ENCODE measurements at regions not wholly inside any gene's neighbourhood (a gene's known extent, or its start where the extent isn't known, plus 50 kb on each side); places are given as distances from the start of the nearest gene placed in this dataset.

DNA sequence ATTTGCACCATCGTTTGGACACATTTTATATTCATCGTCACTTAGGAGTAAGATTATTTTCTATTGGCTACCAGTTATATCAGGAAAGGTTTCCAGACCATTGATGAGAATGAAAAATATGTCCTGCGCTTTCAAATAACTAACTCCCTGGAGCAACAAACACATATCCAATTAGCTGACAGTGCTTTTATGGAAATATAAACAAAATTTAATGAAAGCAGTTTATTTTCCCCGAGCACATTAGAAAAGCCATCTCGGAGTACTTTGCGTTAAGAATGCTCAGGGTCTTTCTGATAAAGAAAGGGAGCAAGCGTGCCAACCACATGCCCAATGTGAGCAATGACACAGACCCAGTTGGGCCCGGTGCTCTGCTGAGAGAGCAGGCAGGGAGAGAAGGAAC lies 85.1 kb upstream of the ZPBP start:
- no peak overlapping the region for H3K4me3 ChIP-seq (ENCODE audit: low read length)
- H3K27me3 ChIP-seq (ENCODE audit: control insufficient read depth, insufficient read depth, low read length): no peaks in the 10 kb centered on the region
- no peak for DNase-seq (ENCODE audit: low read depth, low spot score)
- H3K36me3 ChIP-seq (ENCODE audit: control insufficient read depth, insufficient read depth, low read length): no peaks in the 10 kb centered on the region
- no peaks in the 10 kb centered on the region for H3K9me3 ChIP-seq (ENCODE audit: control insufficient read depth, insufficient read depth, low read length)
- no peak overlapping the region for H3K27ac ChIP-seq (ENCODE audit: low read length)
- no CpG with 5 or more reads among the region's 8 CpGs for WGBS (ENCODE audit: insufficient coverage, insufficient read length)
- H3K4me1 ChIP-seq (ENCODE audit: control insufficient read depth, insufficient read depth, low read length): peaks cover 2% of the 10 kb centered on the region; the same call in 1 of the 2 replicates

GRCh38 chr7:50174948-50175347 lies 81.9 kb upstream of the ZPBP start:
- no CpG with 5 or more reads among the region's 1 CpG for WGBS (ENCODE audit: insufficient coverage, insufficient read length)
- H3K27me3 ChIP-seq (ENCODE audit: control insufficient read depth, insufficient read depth, low read length): no peaks in the 10 kb centered on the region

GRCh38 chr7:50166997-50167965 lies 74.2 kb upstream of the ZPBP start:
- no peaks in the 10 kb centered on the region; the same call in 1 of the 2 replicates for H3K9me3 ChIP-seq (ENCODE audit: control insufficient read depth, insufficient read depth, low read length)
- H3K4me3 ChIP-seq (ENCODE audit: low read length): no peak overlapping the region
- H3K4me1 ChIP-seq (ENCODE audit: control insufficient read depth, insufficient read depth, low read length): peaks cover 3% of the 10 kb centered on the region
- H3K27ac ChIP-seq (ENCODE audit: low read length): no peak overlapping the region
- no peaks in the 10 kb centered on the region for H3K36me3 ChIP-seq (ENCODE audit: control insufficient read depth, insufficient read depth, low read length)
- DNase-seq (ENCODE audit: low read depth, low spot score): no peak
- no CpG with 5 or more reads among the region's 13 CpGs for WGBS (ENCODE audit: insufficient coverage, insufficient read length)
- no peaks in the 10 kb centered on the region for H3K27me3 ChIP-seq (ENCODE audit: control insufficient read depth, insufficient read depth, low read length)

More at GRCh38 chr7:50174948-50175347, 81.9 kb upstream of the ZPBP start:
- Histone ChIP-seq H3K9me3 (ENCODE audit: control insufficient read depth, insufficient read depth, low read length) (no peaks in the 10 kb centered on the region), H3K27ac (ENCODE audit: low read length) (no peak overlapping the region), H3K36me3 (ENCODE audit: control insufficient read depth, insufficient read depth, low read length) (no peaks in the 10 kb centered on the region), H3K4me1 (ENCODE audit: control insufficient read depth, insufficient read depth, low read length) (no peaks in the 10 kb centered on the region), H3K4me3 (ENCODE audit: low read length) (no peak overlapping the region)
- DNase-seq (ENCODE audit: low read depth, low spot score): no peak

DNA sequence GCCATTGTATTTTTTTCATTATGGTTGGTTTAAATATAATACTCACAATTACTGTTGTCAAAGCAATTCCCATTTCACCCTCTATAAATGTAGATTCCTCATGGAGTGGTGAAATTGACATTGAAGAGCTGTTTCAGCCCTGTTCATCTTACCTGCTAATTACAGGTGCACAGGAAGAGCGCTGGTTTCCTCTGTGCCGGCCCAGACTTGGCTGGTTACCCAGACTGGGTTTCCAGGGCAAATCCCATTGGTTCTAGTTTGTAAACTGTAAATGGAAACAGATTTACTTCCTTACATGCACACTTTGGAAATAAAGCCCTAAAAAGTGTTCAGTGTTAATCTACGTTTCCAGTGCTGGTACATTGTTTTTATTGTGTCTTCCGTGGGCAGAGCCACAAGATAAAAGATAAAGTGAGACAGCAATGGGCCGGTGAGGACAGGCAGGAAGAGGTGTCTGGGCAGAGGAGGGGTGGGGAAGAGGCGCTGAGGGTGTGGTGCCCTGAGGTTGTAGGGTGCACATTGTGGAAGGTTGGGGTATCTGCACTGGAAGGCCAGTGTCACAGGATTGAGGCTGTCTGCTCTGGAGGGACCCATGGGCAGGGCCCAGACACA lies 71.6 kb upstream of the ZPBP start:
- no peak overlapping the region for H3K27ac ChIP-seq (ENCODE audit: low read length)
- WGBS (ENCODE audit: insufficient coverage, insufficient read length): no CpG with 5 or more reads among the region's 6 CpGs
- no peak overlapping the region for H3K4me3 ChIP-seq (ENCODE audit: low read length)
- H3K4me1 ChIP-seq (ENCODE audit: control insufficient read depth, insufficient read depth, low read length): peaks cover 3% of the 10 kb centered on the region
- DNase-seq (ENCODE audit: low read depth, low spot score): no peak
- no peaks in the 10 kb centered on the region for H3K36me3 ChIP-seq (ENCODE audit: control insufficient read depth, insufficient read depth, low read length)
- H3K27me3 ChIP-seq (ENCODE audit: control insufficient read depth, insufficient read depth, low read length): no peaks in the 10 kb centered on the region
- H3K9me3 ChIP-seq (ENCODE audit: control insufficient read depth, insufficient read depth, low read length): no peaks in the 10 kb centered on the region; the same call in 1 of the 2 replicates

DNA sequence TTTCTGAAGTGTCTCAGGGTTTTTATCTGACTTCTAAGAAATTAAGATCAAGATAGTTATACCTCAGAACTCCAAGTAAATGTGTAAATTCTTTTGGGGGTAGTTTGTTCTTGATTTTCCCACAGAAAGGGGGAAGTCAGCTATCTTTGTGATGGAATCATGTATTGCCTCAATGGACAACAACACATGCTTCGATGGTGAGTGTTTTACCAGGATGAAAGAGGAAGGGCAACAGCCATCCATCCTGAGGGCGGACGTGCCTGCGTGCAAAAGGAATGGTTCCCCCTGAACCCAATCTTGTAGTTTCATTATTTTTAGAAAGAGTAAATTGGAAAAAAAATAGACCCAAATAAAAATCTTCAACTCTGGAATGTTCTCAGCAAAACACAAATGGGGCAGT lies 67.2 kb upstream of the ZPBP start:
- Histone ChIP-seq H3K4me1 (ENCODE audit: control insufficient read depth, insufficient read depth, low read length) (no peaks in the 10 kb centered on the region), H3K27ac (ENCODE audit: low read length) (no peak overlapping the region), H3K36me3 (ENCODE audit: control insufficient read depth, insufficient read depth, low read length) (no peaks in the 10 kb centered on the region), H3K9me3 (ENCODE audit: control insufficient read depth, insufficient read depth, low read length) (no peaks in the 10 kb centered on the region), H3K4me3 (ENCODE audit: low read length) (no peak overlapping the region), H3K27me3 (ENCODE audit: control insufficient read depth, insufficient read depth, low read length) (no peaks in the 10 kb centered on the region)
- WGBS (ENCODE audit: insufficient coverage, insufficient read length): no CpG with 5 or more reads among the region's 4 CpGs
- no peak for DNase-seq (ENCODE audit: low read depth, low spot score)

- Histone ChIP-seq H3K36me3 (ENCODE audit: control insufficient read depth, insufficient read depth, low read length) (no peaks in the 10 kb centered on the region), H3K27me3 (ENCODE audit: control insufficient read depth, insufficient read depth, low read length) (no peaks in the 10 kb centered on the region), H3K4me3 (ENCODE audit: low read length) (no peak overlapping the region), H3K27ac (ENCODE audit: low read length) (no peak overlapping the region), H3K9me3 (ENCODE audit: control insufficient read depth, insufficient read depth, low read length) (no peaks in the 10 kb centered on the region), H3K4me1 (ENCODE audit: control insufficient read depth, insufficient read depth, low read length) (no peaks in the 10 kb centered on the region)
- no peak for DNase-seq (ENCODE audit: low read depth, low spot score)
- no CpG with 5 or more reads among the region's 25 CpGs for WGBS (ENCODE audit: insufficient coverage, insufficient read length)
These were observed 66.1 kb upstream of the ZPBP start for GRCh38 chr7:50159154-50159553.

DNA sequence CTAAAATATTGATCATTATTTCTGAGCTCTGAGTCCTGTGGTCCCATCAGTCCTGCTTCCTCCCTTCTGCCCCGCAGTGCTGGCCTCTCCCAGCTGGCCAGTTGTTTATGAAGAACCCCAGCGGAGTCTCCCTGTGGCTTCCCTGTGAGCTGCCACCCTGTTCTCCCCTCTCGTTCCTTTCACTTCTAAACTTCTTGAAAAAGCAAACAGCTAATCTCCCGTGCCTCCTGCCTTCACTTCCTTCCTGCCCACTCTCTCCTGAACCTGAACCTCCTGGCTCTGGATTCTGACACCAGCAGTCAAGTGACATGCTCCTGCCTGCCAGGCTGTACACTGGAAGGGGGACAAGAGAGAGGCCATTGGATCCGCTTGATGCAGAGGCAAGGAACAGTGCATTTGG lies 63.7 kb upstream of the ZPBP start:
- H3K36me3 ChIP-seq (ENCODE audit: control insufficient read depth, insufficient read depth, low read length): no peaks in the 10 kb centered on the region
- WGBS (ENCODE audit: insufficient coverage, insufficient read length): no CpG with 5 or more reads among the region's 5 CpGs
- no peak overlapping the region for H3K27ac ChIP-seq (ENCODE audit: low read length)

GRCh38 chr7:50156163-50156562 lies 63.1 kb upstream of the ZPBP start:
- Histone ChIP-seq H3K9me3 (ENCODE audit: control insufficient read depth, insufficient read depth, low read length) (no peaks in the 10 kb centered on the region; the same call in 1 of the 2 replicates), H3K4me1 (ENCODE audit: control insufficient read depth, insufficient read depth, low read length) (no peaks in the 10 kb centered on the region), H3K27ac (ENCODE audit: low read length) (no peak overlapping the region), H3K27me3 (ENCODE audit: control insufficient read depth, insufficient read depth, low read length) (no peaks in the 10 kb centered on the region), H3K36me3 (ENCODE audit: control insufficient read depth, insufficient read depth, low read length) (no peaks in the 10 kb centered on the region), H3K4me3 (ENCODE audit: low read length) (no peak overlapping the region)
- WGBS (ENCODE audit: insufficient coverage, insufficient read length): no CpG with 5 or more reads among the region's 4 CpGs
- DNase-seq (ENCODE audit: low read depth, low spot score): no peak

More for the DNA sequence above, 63.7 kb upstream of the ZPBP start:
- no peaks in the 10 kb centered on the region; the same call in 1 of the 2 replicates for H3K9me3 ChIP-seq (ENCODE audit: control insufficient read depth, insufficient read depth, low read length)
- no peak for DNase-seq (ENCODE audit: low read depth, low spot score)
- H3K4me3 ChIP-seq (ENCODE audit: low read length): no peak overlapping the region
- no peaks in the 10 kb centered on the region for H3K4me1 ChIP-seq (ENCODE audit: control insufficient read depth, insufficient read depth, low read length)
- no peaks in the 10 kb centered on the region for H3K27me3 ChIP-seq (ENCODE audit: control insufficient read depth, insufficient read depth, low read length)

DNA sequence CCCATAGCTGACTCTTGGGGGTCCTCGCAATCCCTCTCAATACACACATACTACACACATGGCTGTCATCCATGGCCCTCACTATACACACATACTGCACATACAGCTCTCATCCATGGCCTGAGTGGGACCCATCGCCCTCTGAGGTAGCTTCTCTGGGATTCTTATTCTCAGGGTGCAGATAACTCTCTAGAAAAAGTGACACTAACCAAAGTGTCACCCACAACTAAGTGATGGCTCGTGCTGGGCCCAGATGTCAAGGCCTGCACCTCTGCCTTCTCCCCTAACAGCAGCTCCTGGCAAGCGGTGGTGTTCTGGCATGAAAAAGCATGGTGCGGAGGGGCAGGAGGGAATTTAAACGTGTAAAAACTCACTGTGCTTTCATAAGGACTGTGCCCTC lies 62.7 kb upstream of the ZPBP start:
- Histone ChIP-seq H3K4me3 (ENCODE audit: low read length) (no peak overlapping the region), H3K27me3 (ENCODE audit: control insufficient read depth, insufficient read depth, low read length) (no peaks in the 10 kb centered on the region), H3K9me3 (ENCODE audit: control insufficient read depth, insufficient read depth, low read length) (no peaks in the 10 kb centered on the region; the same call in 1 of the 2 replicates), H3K4me1 (ENCODE audit: control insufficient read depth, insufficient read depth, low read length) (no peaks in the 10 kb centered on the region), H3K36me3 (ENCODE audit: control insufficient read depth, insufficient read depth, low read length) (no peaks in the 10 kb centered on the region), H3K27ac (ENCODE audit: low read length) (no peak overlapping the region)
- DNase-seq (ENCODE audit: low read depth, low spot score): no peak
- whole genome bisulfite sequencing (ENCODE audit: insufficient coverage, insufficient read length): no CpG with 5 or more reads among the region's 6 CpGs

DNA sequence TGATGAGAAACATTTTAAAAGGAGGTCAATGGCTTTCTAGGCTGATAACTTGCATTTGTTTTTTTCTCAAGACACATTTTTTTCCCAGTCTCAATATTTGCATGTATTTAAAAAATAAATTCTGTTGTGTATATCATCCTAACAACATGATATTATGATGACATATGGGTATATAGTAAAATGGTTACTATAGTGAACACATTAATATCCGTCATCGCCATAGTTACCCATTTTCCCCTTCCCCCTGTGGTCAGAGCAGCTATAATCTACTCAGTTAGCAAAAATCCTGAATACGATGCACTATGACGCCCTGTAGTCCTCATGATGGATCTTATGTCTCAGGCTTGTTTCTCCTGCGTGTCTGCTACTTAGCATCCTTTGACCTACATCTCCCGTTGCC lies 60.9 kb upstream of the ZPBP start:
- WGBS (ENCODE audit: insufficient coverage, insufficient read length): no CpG with 5 or more reads among the region's 6 CpGs
- no peak overlapping the region for H3K27ac ChIP-seq (ENCODE audit: low read length)
- H3K27me3 ChIP-seq (ENCODE audit: control insufficient read depth, insufficient read depth, low read length): no peaks in the 10 kb centered on the region
- no peaks in the 10 kb centered on the region for H3K36me3 ChIP-seq (ENCODE audit: control insufficient read depth, insufficient read depth, low read length)
- H3K9me3 ChIP-seq (ENCODE audit: control insufficient read depth, insufficient read depth, low read length): no peaks in the 10 kb centered on the region; the same call in 1 of the 2 replicates
- no peaks in the 10 kb centered on the region for H3K4me1 ChIP-seq (ENCODE audit: control insufficient read depth, insufficient read depth, low read length)
- no peak for DNase-seq (ENCODE audit: low read depth, low spot score)
- H3K4me3 ChIP-seq (ENCODE audit: low read length): no peak overlapping the region
